ENCODE measurements at regions not wholly inside any gene's neighbourhood (a gene's known extent, or its start where the extent isn't known, plus 50 kb on each side); places are given as distances from the start of the nearest gene placed in this dataset.
A peak's percentile ranks its signal among the peaks of the same experiment; 100 is the strongest.

- DNase-seq (ENCODE audit: low spot score): peak; percentile 7
These were observed 128.8 kb upstream of the TRIB2 start for GRCh38 chr2:12587729-12588522.

DNA sequence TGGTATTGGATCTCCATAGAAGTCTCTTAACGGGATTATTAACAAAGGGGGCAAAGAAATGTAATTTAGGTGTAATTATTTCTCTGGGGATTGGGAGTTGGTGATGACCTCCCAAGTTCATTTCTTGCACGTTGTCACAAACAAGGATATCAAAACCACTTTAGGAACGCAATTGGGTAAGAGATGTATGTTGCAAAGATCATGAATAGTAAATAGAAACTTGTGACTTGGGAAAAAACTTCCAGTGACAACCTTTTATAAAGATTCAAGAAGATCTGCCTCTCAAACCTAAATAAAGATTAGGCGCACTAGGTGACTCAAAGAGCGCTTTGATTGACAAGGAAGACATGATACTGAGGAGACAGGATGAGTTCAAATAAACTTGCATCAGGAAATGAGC is 127.8 kb upstream of the TRIB2 start:
- no peak for DNase-seq (ENCODE audit: low spot score)

DNA sequence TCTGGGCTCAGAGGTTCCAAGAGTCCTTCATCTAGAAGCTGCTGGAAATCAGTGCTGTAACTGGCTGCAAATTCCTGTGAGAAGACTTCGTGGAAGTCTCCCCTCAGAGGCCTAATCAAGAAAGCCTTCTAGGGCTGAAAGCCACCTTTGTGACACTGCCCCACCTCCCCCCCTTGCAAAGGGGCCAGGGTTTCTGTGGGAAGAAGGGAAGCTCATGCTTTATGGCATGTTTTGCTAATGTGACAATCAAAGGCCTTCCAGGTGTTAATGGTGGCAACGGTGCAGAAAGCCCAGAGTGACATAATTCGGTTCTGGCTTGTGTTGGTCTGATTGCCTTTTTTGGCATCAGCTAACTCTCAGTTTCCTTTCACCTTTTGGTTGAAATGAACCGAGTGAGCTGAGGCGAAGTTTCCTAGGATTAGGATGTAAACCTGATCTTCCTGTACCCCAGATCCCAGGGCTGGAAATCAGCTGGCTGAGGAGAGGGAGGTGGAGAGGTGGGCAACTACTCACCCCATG is 126.9 kb upstream of the TRIB2 start:
- no peak for DNase-seq (ENCODE audit: low spot score)

DNA sequence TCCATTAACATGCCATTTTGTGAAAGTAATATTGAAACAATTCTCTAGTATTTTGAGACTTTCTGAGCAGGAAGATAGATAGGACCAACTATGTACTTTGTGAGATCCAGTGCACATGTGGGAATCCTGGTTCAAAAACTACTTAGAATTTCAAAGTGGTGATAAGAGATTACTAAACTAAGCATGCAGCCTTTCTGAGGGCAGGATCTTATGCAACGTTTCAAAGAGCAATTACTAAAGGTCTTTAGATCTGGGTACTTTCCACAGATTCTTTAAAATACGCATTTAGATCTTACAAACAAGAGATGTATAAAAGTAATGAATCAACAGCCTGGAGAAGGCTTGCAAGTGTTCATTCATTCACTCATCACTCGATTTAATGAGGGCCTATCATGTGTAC is 124.4 kb upstream of the TRIB2 start:
- DNase-seq (ENCODE audit: low spot score): no peak

GRCh38 chr2:12594590-12594989 is 122.1 kb upstream of the TRIB2 start:
- DNase-seq (ENCODE audit: low spot score): no peak

DNA sequence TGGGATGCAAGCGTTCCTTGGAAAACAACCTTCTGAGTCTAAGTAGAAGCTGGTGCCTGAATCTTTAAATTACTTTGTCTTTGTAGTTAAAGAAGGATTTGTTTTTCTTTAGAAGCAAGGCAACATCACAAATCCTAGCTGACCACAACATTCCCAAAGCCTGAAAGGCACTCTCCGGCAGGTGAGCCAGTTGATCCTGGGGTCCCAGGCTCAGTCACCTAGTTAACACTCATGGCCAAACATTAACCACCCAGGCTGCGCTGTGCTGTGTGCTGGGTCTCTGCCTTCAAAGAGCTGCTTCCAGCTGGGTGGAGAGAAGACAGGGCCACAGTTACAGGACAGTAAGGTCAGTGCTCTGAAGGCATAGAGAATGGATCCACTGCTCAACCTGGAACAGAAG is 120.0 kb upstream of the TRIB2 start:
- no peak for DNase-seq (ENCODE audit: low spot score)

DNA sequence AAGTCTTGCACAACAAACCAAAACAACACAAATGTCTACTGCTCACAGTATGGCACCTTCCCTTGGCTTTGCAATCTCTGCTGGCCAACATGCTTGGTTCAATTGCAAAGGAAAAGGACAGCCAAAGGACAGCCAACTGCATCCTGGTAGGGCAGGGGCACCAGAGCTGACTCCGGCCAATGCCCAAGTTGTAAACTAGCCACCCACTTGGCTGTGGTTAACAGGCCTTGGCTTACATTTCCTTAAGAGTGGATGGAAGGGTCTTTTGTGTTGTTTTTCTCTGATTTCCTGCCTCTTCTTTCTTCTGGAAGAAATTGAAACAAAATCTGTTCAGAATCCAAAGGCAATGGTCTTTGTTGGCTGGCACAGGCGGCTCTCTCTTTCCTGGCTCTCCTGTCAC is 119.1 kb upstream of the TRIB2 start:
- DNase-seq (ENCODE audit: low spot score): no peak

DNA sequence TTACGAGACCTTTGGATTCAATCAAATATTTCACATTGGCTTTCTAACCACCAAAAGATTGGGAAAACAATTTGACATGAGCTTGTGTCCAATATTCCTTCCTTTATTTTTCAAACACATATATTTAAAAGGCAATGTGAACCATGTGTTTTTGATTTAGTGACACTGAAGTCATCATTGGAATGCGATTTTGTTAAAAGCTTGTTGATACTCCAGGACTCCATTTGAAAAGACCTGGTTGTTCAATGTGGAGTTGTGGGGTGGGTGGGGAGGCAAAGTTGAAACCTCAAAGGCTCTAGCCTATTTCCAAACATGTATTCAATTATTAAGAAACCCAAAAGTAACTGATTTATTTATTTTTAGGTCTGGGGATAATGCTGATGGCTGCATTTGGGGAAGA is 114.1 kb upstream of the TRIB2 start:
- DNase-seq (ENCODE audit: low spot score): no peak

GRCh38 chr2:12603781-12604295 is 112.9 kb upstream of the TRIB2 start:
- no peak for DNase-seq (ENCODE audit: low spot score)

GRCh38 chr2:12604341-12604740 is 112.4 kb upstream of the TRIB2 start:
- no peak for DNase-seq (ENCODE audit: low spot score)

- no peak for DNase-seq (ENCODE audit: low spot score)
These were observed 111.4 kb upstream of the TRIB2 start for GRCh38 chr2:12605366-12605765.

DNA sequence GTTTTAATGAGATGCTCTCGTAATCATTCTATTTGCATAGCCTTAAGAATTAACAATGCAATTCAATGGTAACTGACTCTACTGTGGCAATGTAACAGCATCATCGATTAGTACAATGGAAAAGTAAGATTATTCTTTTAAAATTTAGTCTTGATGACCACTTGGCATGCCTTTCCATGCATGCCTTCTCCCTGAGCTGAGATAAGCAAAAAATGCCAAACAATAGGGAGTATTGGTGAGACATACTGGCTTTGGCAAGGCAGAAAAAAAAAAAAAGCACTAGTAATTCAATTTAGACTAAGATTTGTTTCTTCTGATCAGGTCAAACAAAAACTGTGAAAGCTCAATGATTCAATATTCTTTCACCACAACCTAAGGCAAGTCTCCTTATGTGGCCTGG is 110.8 kb upstream of the TRIB2 start:
- no peak for DNase-seq (ENCODE audit: low spot score)

DNA sequence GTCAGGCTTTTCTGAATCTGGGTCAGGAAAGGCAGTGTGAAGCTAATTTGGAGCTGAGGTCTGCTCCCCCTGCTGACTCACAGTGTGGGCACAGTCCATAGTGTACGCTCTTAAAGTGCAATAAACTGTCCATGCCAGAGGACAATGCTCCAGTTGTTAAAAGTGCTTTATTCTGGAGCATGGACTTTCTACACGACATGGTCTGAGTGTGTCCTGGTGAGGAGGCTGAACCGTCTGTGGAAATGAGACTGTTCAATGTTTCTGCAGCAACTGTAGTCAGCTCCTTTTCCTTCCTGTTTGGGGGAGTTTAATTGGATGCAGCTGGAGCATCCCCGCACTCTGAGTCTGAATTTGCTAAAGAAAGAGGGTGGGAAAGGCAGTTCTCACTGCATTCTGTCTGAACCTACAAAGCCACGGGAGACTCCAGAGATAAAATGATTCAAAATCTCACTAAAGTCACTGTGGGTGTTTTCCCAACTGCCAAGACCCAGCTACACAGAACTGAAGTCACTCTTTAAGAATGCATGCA is 110.2 kb upstream of the TRIB2 start:
- peak; percentile 34 for DNase-seq (ENCODE audit: low spot score)

- peak; percentile 7 for DNase-seq (ENCODE audit: low spot score)
These were observed 108.8 kb upstream of the TRIB2 start for GRCh38 chr2:12607971-12608370.

- DNase-seq (ENCODE audit: low spot score): no peak
These were observed 106.4 kb upstream of the TRIB2 start for GRCh38 chr2:12610314-12610713.

DNA sequence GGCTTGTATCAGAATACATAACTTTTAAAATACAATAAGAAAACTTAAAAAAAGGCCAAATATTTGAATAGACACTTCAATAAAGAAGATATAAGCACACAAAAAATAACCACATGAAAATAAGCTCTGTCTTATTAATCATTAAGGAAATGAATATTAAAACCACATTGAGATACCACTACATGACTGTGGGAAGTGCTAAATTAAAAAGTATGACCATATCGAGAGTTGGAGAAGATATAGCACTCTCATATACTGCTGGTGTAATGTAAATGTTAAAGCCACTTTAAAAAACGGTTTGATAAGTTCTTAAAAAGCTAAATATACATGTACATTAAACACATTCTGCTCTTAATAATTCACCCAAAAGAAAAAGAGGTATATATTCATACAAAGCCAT is 104.6 kb upstream of the TRIB2 start:
- no peak for DNase-seq (ENCODE audit: low spot score)

- DNase-seq (ENCODE audit: low spot score): no peak
These were observed 104.1 kb upstream of the TRIB2 start for GRCh38 chr2:12612671-12613070.

- DNase-seq (ENCODE audit: low spot score): no peak
These were observed 103.5 kb upstream of the TRIB2 start for GRCh38 chr2:12613137-12613835.

DNA sequence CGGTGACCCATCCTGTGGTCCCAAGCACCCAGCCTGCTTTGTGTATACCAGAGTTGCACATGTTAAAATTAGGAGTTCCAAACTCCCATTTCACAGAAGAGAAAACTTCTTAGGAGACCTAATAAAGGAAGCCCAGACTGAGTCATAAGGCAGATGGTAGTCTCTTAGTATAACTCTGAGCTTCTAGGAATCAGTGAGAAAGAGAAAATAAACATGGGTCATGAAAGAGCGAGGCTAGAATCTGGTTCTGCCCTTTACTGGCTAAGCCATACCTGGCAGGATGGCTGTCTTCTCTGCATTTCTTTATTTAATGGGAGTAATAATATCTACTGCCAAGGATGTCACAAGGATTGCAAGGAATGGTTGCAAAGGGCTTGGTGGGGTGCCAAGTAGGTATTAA is 101.2 kb upstream of the TRIB2 start:
- no peak for DNase-seq (ENCODE audit: low spot score)

DNA sequence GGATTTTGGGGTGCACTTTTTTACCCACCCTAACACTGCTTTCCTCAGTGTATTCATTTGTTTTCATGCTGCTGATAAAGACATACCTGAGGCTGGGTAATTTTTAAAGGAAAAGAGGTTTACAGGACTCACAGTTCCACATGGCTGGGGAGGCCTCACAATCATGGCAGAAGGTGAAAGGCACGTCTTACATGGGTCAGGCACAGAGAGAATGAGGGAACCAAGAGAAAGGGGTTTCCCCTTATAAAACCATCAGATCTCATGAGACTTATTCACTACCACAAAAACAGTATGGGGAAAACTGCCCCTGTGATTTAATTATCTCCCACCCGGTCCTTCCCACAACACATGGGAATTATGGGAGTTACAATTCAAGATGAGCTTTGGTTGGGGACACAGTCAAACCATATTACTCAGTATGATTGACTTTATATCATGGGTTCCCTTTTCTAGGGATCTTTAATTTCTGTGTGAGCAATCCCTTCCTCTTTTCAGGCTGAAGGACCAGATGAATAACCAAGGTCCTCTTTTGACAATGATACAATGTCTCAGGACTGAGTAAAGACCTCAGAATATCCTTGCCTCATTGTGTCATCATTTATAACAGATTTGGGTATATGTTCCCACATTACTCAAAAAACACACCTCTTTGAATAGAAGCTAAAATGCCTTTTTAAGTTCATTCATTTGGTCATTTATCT is 100.1 kb upstream of the TRIB2 start:
- DNase-seq (ENCODE audit: low spot score): no peak

GRCh38 chr2:12617366-12617765 is 99.4 kb upstream of the TRIB2 start:
- DNase-seq (ENCODE audit: low spot score): no peak

DNA sequence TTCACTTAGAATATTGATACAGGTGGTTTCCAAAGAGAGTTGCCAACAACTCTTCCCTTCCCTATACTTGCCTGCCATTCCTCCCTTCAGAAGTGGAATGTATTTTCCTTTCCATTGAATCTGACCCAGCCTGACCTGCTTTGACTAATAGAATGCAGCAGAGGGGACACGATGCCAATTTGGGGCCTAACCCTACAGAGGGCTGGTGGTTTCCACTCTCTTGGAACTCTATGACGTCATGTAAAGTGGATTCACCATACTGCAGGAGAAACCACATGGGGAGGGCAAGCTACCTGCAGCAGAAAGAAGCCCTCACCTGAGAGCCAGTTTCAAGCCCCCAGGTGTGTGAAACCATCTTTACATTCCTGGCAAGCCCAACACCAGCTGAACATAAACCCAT is 98.9 kb upstream of the TRIB2 start:
- no peak for DNase-seq (ENCODE audit: low spot score)
